OCI-M1 (cell line): ENCODE measurements at regions not wholly inside any gene's neighbourhood (a gene's known extent, or its start where the extent isn't known, plus 50 kb on each side); places are given as distances from the start of the nearest gene placed in this dataset.

Source experiments
- DNase-seq: peaks from one replicate; lab custom pipeline; 2025; lab: John Stamatoyannopoulos, UW

DNA sequence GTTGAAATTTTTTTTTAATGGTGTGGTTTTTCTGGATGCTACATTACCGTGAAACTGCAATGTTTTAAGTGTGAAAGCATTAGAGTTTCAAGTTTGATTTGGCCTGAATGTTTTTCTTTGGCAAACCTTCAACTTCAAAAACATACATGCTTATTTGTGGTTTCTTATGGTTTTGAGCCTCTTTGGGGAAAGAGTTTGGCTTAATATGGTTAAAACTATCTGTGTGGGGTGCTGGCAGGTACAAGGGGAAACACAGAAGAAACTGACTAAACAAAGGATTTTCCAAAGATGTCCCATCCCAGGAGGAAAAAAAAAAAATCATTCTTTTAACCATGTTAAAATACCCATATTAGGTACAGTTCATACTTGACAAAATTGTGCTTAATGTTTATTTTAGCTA is 121.1 kb downstream of the HGF start:
- no peak for DNase-seq

DNA sequence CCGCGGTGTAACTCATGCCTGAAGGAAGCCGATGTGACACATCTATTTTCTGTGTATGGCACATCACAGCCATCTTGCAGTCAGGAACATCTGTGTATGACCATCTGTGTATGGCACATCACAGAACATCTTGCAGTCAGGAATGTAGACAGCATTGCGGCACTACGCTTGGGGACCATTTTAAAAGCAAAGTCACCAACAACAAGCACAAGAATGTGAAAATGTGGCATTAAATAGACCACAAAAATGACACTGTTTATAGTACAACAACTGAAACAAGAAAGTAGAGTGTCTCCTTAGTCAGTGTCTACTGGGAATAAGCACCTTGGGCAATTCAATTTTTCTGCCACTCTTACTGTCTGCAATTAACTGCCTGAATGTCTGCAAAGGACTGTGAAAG is 124.4 kb downstream of the HGF start:
- DNase-seq: no peak

DNA sequence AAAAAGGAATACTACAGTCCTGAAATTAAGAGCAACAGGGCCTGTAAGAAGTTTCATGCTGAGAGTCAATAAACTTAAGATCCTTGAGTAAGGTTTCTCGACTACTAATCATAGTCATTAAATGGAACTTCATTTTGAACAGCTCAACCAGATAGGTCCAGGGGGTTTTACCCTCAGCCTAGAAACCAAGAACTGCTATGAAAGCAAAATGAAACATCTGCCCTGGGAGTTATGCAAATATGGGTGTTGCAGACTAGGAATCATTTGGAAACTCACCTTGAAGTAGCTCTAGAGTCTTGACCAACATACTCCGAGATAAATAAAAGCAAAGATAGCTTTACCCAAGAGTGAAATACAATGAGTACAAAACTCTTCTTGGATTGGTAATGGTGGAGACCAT is 128.0 kb downstream of the HGF start:
- DNase-seq: no peak

DNA sequence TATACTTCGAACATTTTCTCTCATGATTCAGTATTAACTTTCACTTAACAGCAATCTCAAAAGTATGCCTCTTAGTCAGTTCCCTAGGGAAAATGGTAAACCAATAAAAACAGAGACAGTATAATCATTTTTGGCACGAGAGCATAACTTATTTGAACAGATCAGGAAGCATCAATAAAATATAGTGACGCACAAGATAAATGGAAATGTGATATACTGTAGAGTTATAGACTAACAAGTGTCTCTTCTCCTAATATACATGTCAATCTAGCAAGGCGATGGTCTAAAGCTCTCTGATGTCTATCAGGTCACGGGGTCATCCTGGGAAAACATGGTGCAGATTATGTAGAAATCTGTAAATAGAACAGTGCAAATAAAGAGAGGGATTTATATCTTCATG is 131.6 kb downstream of the HGF start:
- DNase-seq: no peak

DNA sequence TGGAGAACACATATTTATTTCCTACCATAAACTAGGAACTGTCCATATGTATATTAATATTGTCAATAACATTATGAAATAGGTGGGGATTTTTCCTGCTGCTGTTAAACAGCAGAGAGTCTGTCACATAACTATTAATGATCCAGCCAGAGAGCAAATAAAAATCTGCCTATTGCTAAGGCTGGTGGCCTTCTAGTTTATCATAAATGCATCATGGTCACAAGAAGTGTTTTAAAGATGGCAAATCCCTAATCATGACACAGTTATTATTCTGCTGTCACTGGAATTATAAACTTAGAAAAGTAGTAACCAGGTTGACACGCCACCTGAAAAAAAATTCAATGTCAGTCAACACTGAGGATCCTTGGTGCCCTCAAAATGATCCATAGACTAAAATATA is 132.3 kb downstream of the HGF start:
- DNase-seq: no peak

DNA sequence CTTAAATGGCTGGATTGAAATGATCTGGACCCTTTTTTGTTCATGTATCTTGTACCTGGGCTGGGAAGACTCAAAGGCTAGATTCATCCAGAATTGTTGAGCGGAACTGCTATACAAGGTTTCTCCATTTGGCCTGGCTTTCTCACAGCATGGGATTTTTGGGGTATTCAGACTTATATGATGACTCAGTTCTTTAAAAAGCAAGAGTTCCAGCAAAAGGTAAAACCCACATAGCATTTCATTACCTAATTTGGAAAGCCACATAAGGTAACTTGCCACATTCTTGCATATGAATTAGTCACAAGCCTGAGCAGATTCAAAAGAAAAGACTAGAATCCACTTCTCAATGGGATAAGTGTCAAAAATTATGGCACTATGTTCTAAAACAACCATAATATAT is 137.4 kb downstream of the HGF start:
- DNase-seq: no peak

DNA sequence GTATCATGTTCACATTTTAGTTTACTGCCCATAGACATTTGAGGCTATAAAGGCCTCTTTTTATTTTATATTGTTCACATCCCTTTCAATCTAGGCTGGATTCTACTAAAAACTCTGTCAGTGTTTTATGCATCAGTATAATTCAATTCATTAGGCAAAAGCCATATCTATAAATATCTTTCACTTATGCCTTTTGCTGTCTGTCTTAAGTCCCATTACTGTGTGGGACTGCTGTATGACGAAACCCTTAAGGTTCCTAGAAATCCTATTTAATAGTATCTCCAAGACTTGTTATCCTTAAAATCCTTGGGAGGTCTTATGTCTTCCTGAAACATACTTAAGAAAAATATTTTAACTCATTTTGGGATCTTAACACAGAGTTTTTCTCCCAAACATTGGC is 139.2 kb downstream of the HGF start:
- DNase-seq: no peak

DNA sequence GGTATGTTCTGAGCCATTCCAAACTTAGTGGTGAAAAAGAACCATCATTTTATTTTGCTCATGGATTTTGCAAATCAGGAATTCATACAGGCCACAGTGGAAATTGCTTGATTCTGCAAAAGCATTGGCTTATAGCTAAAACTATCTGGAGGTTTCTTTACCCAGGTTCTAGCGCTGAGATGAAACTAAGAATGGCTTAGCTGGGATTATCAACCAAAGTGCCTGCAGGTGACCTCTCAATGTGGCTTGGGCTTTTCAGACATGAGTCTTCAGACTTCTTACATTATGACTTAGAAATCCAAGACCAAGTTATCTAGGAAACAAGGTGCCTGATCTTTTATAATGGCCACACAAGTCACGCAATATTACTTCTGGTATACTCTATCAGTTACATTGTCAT is 140.1 kb downstream of the HGF start:
- DNase-seq: no peak

DNA sequence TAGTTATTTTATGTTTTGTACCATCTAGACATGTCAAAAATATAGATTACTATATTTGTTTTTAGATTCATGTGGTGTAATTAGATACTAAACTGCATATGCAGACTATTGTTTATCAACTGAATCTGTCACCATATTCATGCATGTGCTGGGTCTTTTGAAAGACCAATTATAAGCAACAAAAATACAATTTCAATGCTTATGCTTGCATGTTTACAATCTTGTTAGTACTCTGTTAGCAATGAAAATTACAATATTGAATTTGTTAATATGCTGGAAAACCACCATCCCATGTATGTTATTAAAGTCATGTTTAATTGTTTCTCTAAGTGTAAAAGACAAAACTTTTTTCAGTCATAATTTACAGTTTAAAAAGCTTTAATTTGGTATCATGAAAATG is 140.9 kb downstream of the HGF start:
- DNase-seq: no peak

DNA sequence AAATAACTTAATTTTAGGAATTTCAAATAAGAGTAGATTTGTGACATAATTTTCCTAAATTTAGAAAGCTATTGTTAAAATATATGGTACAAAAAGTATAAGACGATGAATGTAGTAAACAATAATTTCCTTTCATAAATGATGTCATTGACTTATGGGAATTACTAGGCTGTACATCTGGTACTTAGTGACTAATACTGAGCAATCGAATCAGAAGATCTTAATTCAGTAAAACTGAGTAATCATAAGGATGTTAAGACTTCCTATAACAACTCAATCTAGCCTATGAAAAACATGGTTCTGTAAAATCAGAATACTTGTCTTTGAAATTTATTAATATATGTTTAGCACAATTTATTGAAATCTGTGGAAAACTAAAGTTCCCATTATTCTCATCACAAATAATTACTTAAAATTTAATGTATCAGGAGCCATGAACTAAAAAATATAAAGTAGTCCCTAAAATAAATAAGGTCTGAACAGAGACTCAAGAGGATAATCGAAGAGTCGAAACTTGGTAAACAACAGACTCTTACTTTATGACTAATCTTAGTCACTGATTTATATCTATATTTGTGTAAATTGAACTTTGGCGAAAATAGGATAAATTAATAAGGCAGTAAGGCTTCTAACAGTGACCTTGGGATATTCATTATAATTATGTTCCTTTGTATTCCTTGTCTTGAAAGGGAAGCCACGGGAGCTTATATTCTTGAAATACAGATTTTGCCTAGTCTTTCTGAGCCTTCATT is 142.1 kb downstream of the HGF start:
- DNase-seq: no peak

DNA sequence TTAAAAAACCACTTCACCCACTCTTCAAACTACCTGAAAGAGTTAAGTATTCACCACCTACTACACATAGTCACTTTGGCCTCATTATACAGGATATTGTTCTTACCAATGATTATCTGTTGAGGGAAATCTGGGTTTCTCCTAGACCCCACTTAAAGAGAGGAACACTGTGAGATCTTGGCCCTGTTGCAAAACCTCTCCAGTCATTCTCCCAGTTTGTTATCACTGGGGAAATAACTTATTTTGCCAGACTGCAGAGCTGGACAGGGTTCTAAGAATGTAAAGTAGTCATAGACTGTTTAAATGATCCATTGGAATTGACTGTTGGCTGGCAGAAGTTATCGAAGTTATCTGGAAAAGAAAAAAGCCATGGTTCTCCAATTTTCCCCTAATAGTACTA is 143.8 kb downstream of the HGF start:
- no peak for DNase-seq

DNA sequence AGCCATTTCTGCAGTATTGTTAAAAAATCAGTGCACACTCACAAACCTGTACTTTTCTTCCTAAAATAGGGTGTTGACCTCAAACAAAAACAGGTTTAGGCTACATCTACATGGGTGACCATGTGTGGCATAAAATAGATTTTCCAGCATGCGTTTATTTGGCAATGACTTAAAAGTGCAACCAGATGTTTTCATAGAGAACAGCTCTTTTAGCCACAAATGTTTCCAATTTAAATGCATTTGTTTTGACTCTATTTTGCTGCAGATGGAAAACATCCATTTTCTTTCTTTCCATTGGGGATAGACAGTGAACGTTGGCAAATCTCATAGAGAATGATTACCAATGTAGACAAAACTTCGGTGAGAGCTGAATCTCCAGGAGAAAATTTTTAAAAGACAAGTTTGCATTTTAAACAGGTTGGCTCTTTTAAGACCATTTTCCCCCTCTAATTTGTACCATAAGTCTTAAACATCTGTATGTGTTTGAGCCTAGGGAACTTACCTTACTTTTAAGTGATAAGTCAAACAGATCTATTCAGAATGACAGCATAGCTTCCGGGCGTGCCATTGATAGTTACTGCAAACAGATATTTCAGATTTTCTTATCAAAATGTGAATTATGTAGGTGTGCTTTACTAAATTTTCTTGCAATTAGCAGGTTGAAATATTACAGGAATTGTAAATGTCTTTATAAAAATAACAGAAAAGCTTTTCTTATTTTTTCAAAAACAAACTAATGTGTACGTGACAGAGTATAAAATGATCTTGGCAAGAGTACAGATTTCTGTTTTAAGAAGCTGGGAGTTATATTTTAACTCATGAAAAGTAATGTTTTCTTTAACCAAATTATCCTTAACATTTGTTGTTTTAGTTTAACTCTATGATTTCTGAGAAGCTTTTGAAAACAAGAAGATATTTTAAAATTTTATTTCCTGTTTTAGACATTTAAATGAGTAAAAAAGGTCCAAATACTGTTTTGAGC is 144.9 kb downstream of the HGF start:
- DNase-seq: no peak

DNA sequence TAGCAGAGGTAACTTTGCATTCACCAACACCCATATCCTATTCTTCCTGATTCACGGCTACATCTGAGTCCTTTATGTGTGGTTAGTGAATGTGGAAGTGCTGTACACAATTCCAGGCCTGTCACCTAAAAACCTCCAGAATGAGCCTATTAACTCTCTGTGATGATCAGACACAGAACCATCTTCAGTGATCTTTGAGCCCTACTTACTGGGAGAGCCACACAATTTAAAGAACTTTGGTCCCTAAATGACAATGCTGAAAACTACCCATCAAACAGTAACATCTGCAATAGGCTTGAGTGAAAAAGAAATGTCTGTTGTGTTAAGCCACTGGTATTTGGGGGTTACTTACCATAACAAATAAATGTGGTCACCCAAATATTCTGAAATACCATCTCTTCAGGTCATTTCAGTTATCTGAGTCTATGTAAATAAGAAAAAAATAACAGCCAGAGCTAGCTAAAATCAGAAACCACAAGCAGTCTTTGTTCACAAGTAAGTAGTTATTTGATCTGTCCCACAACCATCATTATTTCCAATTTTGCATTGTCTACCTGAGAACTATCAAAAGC is 145.7 kb downstream of the HGF start:
- DNase-seq: no peak

DNA sequence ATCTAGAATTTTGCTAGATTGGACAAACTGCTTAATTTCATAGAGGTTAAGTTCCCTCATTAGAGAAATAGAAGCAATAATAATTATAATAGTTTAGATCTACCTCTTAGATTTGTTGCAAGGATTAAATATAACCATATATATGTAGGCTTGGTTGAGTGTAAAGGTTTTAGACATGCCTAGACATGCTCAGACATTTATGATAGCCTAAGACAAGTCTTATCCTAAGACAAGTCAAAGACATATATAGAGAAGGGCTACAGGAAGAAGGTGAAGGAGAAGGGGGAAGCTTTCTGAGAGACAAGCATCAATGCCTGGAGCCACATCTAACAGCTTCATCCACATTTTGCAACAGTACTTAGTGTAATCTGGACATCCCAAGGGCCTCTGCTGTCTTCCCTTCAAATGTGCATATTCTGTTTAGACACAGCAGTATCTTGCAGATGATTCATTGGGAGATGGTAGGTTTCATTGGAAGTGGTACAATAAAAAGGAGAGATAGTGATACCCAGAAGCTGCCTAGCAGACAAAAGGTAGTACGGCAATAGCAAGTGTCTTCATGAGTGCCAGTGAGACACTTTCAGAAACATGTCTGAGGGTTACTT is 146.5 kb downstream of the HGF start:
- no peak for DNase-seq

DNA sequence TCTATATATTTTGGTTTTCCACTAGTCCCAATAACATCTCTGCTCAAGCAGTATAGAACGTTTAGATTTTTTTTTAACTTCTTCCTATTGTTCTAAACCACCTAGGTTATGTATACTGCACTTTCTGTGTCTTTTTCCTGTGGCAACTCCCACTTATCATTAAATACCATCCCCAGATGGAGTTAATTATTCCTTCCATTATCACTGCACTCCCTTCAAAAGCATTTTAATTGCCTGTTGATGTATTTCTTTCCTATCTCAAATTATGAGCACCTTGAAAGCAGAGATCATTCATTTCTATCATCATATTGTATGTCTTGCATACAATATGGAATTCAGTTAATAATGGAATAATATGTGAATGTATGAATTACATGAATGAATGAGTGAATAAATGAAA is 148.0 kb downstream of the HGF start:
- DNase-seq: no peak

DNA sequence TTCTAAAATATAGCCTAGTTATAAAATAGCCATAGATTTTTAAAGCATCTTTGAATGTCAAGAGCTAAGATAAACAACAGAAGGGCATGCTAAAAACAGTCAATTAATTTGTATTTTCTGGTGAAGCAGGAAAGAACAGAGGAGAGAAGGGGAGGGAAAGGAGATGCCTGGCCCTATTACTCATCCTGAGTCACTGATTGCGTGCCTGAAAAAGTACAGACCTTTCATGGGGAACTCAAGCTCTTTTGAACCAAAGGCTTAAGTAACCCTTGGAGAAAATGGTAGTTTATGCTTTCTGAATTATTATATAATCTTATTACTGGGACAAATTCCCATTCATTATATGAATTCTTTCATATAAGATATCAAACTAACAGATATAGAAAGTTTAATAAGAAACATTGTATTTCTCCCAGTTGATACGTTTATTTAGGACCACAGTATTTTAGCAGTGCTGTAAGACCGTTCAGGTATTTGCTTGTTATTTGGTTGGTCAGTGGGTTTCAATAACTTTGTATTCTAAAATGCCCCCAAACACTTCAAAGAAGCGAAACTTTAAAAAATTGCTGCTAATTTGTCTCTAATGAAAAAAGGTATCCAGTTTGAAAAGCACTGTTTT is 151.3 kb downstream of the HGF start:
- DNase-seq: peak; percentile 24

DNA sequence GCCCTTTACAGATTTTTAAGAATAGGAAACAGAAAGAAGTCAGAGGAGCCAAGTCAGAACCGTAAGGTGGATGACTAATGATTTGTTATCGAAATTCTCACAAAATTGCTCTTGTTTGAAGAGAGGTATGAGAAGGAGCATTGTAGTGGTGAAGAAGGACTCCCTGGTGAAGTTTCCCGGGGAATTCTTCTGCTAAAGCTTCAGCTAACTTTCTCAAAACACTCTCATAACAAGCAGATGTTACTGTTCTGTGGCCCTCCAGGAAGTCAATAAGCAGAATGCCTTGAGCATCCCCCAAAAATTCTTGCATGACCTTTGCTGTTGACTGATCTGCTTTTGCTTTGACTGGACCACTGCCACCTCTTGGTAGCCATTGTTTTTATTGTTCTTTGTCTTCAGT is 152.9 kb downstream of the HGF start:
- DNase-seq: no peak

DNA sequence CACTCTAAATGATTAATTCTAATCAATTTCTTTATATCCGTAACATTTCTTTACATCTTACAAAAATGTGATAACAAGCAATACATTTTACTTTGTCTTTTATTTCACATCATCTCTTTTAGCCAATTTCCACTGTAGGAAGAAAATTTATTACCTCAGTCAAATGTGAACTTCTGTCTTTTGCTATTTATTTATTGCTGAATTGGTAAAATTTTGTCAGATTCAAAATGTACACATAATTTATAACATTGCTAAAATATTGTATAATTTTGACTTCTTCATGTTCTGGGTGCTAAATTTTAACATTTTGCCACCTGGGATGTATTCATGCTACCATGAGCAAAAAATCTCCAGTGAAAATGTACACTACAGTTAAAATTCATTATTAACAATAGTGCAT is 158.0 kb downstream of the HGF start:
- DNase-seq: no peak

DNA sequence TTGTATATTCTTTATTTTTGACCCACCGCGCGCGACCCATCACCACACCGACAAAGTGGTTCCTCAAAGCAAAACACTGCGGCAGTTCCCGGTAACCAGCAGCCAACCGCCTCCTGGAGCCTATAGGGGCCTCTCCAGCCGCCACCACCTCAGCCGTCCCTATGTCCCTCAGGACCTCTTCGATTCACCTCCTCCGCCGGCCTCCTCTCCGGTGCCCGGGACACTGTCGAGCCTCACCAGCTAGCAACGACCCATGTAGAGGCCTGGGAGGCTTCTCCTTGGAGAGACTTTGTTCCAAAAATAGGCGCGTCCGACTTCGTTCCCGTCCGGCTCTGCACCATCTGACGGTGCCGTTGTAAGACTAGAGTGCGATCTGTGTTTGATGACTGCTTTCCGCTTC is 158.8 kb downstream of the HGF start:
- DNase-seq: no peak

DNA sequence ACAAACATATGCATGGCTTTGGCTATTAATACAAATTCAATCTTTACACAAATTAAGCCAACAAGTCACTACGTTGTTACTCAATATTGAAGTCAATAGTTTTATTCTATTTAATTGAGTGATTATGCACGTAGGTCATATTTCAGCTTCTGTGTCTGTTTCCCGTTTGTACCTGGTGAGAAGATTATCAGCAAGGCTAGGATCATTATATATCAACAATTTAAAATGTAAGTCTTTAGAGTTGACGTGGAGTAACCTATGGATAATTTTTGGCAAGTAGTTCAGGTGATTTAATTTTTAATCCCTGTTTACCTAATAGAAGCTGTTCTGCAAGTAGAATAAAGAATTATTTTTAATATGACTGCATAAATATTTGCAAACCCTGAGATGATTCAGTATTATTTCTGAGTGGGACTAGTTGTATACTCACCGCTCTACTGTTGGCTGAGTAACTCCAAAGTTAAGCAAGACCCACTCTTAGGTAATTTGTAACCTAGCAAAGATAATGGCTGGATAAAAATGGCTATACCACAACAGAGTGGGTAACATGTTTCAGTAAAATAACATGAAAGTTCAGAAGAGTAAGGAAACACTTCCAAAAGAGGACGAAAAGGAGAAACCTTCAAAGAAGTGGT is 161.0 kb downstream of the HGF start:
- DNase-seq: no peak

DNA sequence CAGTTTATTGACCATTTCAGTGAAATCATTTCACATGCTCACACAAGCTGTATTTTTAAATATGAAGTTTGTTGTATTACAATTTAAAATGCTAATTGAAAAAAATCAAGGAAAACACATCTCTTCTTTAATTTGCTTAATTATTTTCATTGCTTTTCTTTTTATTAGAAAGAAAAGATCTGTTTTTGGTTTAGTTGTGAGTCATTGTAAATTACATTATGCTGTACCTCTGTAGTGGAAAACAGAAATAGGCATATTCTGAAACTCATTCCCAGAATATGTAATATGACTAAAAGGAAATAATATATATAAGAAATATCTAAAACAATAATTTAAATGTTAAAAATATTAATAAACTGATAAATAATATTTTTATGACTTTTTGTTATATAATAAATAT is 161.9 kb downstream of the HGF start:
- no peak for DNase-seq
